Activated CD8-positive, alpha-beta memory T cell treated with anti-CD3 and anti-CD28 coated beads for 36 hours (primary cell): ENCODE measurements at regions not wholly inside any gene's neighbourhood (a gene's known extent, or its start where the extent isn't known, plus 50 kb on each side); places are given as distances from the start of the nearest gene placed in this dataset.
"Not testable (repeated sequence)": the region's sequence is repeated elsewhere in the genome, so short reads cannot be mapped to it uniquely, and the experiment has no call there.

Source experiments
- CTCF ChIA-PET: fragments of 350-600 bp; sonication (Branson Sonifier 250); formaldehyde crosslinking; loops from one replicate; lab custom pipeline; 2021; ENCODE audit warnings: antibody characterized with exemption; lab: Charles Lee
- POLR2A ChIA-PET: fragments of 350-600 bp; sonication (Branson Sonifier 250); formaldehyde crosslinking; loops from one replicate; lab custom pipeline; 2021; ENCODE audit warnings: antibody characterized with exemption; lab: Charles Lee

DNA sequence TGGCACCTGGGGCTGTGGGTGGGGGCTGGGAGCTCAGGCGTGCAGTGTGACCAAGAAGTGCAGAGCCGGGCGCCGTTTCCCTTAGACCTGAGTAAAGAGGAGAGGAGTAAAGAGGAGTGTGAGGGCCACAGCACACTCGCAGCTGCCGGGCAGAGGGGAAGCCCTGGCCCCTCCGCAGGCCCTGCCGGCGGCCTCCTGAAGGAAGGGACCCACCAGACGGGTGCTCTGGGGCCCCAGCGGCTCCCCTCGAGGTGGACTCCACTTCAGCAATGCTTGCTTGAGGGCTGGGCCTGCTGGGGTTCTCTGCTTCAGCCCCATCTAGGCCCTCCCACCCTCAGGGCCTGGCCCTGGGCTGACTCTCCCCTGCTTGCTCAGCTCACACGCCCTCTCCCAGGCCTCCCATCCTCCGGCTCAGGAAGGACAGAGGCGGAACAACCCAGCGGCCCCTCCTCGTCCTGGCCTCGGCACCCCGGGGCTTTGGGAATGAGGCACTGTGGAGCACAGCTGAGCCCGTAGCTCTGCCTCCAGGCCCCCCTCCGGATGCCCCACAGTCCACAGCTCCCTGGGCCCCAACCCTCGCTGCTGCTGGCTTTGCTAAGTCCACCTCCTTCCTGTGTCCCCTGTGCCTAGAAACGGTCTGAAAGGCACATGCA lies 1198.7 kb downstream of the BRD1 start:
- CTCF ChIA-PET = no interaction called here
- POLR2A ChIA-PET = no interaction called here

DNA sequence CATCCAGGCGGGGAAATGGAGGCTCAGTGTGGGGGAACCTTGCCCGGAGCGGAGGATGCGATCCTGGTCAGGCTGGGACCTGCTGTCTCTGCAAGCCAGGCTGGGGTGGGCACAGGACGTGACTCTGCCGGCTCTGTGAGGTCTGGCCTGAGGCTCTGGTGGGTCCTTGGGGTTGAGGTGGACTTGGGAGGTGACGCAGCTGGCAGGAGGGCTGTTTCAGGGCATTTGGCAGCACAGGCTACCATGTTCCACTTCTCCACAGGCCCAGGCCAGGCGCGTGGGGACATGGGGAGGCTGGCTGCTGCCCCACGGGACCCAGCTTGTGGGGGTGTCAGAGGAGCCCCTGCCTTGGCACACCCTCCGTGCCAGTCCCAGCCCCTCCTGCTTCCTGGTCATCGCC lies 1199.7 kb downstream of the BRD1 start:
- CTCF ChIA-PET = no interaction called here

DNA sequence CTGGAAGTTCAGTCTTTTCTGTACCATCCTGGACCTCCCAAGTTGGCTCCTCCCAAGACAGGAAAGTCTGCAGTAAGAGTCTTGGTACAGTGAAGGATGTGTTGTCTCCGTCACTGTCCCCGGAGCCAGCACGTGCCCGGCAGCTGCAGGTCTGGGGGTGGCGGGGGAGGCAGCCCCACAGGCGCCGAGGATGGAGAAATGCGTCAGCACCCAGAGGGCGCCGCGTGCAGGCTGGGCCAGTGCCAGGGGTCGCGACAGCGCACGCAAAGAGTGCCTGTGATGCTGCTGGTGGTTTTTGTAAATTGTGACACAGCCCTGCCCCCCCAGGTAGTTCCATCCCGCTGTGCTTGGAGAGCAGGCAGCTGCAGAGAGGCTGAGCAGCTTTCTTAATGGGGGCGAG lies 1200.5 kb downstream of the BRD1 start:
- POLR2A ChIA-PET = no interaction called here
- CTCF ChIA-PET = no interaction called here

More for the DNA sequence above, 1199.7 kb downstream of the BRD1 start:
- POLR2A ChIA-PET = no interaction called here

DNA sequence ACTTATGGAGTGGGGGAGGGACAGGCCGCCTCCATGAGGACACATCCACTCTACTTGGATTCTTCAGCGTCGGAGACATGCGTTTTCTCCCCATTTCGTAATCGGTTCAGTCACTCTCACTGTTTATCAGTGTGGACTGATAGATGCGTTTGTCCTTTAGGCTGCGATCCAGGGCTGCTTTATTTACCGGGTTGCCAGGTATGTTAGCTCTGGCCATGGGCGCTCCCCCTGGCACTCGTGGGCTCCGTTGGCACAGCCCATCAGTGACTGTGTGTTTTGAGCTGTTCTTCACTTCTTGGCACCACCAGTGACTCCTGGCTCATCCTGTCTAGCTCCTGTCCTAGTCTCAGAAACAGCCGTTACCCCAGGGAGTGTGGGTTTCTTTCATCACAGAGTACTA lies 1203.3 kb downstream of the BRD1 start:
- CTCF ChIA-PET = no interaction called here
- POLR2A ChIA-PET = no interaction called here

DNA sequence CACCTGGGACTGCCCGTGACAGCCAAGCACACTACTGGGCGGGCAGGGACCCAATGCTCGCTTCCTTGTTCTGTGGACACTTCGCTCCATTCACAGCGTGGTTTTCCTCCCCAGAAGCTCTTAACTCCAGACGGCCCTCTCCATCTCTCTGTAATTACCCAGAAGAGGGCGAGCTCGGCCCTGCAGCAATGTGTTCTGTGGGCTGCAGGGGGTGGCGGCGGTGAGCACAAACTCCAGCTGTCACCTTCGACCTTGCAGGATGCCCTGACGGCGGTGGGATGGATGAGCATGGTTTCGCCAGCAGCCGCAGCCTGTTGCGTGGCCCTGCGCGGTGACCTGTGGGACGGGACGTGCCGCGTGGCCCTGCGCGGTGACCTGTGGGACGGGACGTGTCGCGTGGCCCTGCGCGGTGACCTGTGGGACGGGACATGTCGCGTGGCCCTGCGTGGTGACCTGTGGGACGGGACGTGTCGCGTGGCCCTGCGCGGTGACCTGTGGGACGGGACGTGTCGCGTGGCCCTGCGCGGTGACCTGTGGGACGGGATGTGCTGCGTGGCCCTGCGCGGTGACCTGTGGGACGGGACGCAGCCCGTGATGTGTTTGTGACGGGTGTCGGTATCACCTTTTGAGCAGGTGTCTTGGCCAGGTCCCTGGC lies 1204.7 kb downstream of the BRD1 start:
- CTCF ChIA-PET = no interaction called here
- POLR2A ChIA-PET = no interaction called here

DNA sequence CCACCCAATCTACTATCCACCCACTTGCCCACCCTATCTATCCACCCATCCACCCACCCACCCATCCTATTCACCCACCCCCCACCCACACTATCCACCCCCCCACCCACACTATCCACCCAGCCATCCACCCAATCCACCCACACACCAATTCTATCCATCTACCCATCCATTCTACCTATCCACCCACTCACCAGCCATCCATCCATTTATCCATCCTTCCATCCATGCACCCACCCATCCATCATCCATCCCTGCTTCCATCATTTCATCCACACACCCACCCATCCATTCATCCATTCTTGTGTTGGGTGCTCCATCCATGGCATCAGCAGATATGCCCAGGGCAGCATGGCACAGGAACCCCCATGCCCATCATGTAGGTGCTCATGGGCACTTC lies 1206.6 kb downstream of the BRD1 start:
- CTCF ChIA-PET = no interaction called here
- POLR2A ChIA-PET = no interaction called here

DNA sequence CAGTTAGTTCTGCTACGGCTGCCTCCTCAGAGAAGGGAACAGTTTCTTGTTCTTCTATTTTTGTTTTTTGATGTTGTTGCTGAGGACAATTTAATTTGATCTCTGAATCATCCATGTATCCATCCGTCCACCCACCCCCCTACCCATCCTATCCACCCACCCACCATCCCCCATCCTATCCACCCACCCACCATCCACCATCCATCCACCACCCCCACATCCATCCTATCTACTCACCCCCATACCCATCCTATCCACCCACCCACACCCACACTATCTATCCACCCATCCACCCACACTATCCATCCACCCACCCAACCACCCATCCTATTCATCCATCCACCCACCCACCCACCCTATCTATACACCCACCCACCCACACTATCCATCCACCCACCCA lies 1207.2 kb downstream of the BRD1 start:
- POLR2A ChIA-PET, CTCF ChIA-PET: not testable (repeated sequence)

DNA sequence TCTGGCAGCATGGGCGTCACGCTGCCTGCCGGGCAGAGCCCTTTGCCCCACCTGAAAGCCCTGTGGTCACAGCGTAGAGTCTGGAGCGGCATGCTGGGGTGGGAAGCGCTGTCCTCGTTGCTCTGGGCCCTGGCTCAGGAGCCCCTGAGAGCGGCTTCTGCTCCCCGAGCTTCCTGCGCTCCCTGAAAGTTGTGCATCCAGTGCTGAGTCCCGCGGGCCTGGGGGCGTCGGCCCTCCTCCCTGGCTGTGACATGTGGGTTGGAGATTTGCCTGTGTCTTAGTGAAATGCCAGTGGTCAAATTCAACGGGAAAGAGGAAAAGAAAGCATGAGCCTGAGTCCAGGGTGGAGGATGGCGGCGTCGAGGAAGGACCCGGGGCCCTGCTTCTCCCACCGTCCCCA lies 1208.0 kb downstream of the BRD1 start:
- ChIA-PET POLR2A (no interaction called here), CTCF (no interaction called here)

DNA sequence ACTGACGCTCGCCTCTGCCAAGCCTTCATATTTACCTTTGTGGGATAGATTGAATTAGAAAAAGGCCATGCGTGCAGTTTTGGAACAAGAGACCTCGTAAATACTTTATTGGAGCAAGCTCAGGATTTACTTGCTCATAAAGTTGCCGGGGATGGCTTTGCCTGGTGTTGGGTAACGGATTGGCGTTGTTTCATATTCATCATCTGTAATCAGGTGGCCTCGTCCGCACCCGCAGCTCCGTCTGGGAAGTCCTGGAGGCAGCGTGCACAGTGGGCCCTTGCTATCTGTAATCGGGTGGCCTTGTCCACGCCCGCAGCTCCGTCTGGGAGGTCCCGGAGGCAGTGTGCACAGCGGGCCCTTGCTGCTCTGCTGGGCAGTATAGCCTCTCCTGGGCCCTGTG lies 1209.3 kb downstream of the BRD1 start:
- ChIA-PET CTCF (no interaction called here), POLR2A (no interaction called here)

DNA sequence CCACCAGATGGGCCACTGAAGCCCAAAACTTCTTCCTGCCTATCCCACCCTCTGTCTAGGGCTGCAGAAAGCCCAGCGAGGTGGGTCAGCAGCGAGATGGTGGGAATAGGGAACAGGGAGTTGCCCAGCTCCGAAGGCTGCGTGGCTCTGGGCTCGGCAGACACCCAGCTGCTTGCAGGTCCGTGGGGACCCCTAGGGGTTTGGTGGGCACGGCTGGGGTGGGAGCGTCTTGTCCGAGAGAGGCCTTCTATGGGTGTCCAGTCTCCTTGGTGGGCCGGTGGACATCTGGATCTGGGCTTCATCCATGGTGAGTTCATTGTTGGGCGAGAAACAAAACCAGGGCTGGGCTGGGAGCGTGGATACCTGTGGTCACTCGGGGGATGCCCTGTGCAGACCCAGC lies 1211.0 kb downstream of the BRD1 start:
- ChIA-PET POLR2A (no interaction called here), CTCF (no interaction called here)

DNA sequence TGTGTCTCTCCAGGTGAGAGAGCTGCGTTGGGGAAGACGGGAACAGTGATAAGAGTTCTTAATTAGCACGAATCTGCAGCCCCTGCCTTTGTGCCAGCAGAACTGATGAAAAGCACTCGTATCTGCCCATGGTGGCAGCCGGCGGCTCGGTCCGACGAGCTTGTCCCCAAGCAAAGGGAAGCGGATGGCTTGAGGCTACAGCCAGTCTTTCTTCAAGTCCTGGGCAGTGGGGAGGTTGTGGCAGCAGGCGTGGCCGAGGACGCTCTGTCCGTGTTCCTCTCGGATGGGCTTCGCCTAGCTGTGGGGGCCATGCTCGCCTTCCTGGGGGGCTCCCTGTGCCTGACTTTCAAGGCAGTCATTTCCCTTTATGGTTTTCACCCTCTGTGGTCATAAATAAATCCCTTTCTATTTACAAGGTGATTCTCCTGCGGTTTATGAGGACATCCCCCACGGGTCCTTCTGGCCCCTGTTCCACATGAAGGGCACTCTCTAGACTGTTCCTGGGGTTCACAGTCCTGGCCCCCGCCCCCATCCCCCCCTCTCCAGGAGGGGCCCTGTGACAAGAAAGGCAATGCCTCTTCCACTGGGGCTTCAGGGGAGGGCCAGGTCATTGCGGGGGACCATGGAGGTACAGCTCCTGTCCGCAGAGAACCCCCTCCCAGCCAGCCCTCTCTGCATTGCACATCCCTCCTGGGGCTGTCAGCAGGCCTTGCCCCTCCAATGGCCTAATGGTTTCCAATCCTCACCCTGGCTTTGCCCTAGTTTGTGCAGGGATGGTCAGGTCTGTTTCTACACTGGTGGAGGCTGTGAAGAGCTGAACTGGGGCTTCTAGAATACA lies 1212.3 kb downstream of the BRD1 start:
- CTCF ChIA-PET = no interaction called here

DNA sequence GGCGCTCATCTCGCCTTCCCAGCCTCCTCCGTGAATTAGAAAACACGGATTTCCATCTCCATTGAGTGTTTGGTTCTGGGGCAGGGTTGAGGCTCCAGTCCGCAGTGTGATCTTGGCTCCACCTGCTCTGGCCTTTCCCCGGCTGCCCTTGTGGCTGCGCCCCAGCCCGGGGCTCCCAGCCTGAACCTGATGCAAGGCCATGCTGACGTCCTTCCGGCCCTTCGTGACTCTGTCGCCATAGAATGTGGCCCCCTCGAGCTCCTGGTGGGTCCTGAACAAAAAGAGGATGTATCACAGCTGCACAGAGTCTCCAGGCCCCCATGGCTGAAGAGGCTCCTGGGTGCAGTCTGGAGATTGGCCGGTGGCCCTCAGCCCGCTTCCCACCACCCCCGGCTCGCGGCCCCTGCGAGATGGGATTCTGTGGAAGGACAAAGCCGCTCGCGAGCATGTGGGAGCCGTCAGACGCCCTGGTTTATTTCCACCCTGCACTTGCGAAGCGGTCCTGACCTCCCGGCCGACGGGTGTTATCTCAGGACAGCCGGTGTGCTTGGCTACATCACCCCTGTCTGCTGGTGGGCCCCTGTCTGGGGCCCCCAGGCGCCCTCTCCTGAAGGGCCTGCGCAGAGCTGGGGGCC lies 1214.0 kb downstream of the BRD1 start:
- ChIA-PET CTCF (no interaction called here), POLR2A (no interaction called here)

More for the DNA sequence above, 1212.3 kb downstream of the BRD1 start:
- POLR2A ChIA-PET = no interaction called here

DNA sequence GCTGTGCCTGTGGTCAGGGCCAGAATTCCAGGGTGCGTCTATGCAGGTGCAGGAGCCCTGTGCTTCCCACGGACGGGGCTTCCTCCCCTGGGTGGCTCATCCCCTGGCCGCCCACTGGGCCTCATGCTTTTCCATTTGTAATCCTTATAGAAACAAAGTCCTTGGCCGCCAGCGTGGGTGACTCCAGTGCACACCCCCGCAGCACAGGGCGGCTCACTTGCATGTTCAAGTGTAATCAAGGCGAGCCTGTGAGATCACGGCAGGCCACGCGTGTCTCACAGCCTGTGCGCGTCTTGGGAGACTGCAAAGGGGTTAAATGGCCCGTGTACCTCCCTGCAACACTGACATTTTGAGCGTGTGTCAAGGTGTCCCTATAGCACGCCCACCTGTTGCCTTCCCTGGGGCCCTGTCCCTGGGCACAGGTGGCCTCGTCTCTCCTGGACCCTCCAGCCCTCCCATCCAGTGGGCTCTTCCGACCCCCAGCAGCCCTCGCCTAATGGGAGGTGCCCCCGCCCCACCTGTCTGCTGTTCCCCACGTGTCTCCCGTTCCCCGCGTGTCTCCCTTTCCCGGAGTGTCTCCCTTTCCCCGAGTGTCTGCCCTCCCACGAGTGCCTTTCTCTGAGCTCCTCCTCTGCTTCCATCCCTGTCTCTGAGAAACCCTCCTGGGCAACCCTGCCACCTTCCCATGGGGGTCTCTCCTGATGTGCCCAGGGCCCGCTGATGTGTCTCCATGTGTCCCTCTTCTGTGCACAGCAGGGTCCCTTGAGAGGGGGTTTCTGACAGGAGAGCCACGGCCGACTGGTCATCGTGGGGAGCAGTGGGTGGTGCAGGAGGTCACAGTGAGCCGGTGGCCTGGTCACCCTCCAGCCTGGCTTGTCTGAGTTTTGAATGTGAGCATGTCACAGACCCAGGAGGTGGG lies 1215.3 kb downstream of the BRD1 start:
- ChIA-PET POLR2A (no interaction called here), CTCF (no interaction called here)

DNA sequence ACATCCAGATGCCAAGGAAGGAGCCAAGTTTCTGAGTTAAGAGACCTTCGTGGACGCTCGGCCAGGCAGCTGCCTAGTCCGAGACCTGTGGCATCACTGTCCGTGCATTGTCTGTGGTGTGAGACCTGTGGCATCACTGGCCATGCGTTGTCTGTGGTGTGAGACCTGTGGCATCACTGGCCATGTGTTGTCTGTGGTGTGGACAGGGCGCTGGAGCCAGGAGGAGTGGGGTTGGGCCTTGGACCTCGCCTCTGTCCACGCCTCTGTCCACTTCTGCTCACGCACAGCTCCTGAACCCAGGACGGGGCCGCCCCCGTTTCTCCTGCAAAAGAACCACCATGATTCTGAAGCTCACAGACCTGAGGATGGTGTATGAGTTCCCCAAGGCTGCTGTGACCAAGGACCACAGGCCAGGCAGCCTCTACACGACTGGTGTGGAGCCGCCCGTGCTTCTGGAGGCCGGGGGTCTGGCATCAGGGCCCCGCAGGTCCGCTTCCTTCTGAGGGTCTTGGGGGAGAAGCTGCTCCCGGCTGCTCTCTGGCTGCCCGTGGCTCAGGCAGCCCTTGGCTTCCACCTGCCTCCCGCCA lies 1218.3 kb downstream of the BRD1 start:
- ChIA-PET POLR2A (no interaction called here), CTCF (no interaction called here)

DNA sequence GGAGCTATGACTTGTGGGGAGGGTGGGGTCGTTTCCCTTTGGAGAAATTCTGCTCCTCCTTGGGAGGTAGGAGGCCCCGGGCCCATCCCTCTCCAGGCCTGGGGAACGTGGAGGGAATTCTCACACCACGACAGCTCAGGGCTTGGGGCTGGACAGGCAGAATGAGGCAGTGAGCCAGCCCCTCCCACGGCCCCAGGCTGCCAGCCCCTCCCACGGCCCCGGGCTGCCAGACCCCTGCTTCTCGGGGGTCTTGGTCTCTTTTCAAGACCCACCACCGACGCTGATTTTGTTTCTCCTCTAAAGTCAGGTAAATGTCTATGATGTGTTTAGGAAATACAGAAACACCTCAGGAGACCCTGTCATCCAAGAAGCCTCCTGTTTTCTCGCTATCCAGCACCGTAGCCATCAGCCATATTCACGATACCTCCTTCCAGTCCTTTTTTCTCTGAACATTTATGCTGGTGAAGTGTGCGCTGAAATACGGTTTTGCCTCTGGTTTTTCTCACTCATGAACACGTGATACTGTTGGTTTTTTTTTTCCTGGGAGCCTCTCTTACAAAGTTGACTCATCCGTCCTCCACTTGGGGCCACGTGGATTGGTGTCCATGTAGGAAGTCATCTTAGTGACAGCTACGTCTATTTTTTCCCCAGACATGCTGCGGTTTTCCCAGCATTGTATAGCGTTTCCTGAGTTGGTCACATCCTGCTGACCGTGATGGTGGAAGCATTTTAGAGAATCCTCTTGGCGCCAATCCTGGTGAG lies 1219.6 kb downstream of the BRD1 start:
- POLR2A ChIA-PET = no interaction called here
- CTCF ChIA-PET = no interaction called here

DNA sequence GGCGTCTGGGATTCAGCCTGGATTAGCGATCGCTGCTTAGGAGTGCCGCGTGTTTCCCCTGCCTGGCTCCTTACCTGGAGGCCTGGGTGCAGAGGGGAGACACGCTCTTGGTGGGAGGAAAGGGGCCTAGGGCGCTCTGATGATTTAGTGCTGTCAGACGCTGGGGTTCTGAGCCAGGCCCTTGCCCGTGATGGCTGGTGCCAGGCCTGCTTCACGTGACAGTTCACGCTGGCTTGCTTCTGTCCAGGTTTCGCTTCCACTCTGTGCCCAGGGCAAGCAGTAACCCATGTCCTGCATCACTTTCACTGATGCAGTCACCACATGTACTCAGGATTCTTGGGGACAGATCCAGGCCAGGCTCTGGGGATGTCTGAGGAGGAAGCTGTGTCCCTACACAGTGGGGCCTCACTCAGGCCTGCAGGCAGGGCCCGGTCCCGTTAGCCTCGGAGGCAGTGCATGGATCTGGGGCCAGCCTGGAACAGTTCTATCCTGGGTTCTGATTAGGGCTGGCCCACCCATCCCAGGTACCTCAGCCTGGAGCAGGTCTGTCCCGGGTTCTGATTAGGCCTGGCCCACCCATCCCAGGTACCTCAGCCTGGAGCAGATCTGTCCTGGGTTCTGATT lies 1220.9 kb downstream of the BRD1 start:
- POLR2A ChIA-PET = no interaction called here
- CTCF ChIA-PET = no interaction called here

DNA sequence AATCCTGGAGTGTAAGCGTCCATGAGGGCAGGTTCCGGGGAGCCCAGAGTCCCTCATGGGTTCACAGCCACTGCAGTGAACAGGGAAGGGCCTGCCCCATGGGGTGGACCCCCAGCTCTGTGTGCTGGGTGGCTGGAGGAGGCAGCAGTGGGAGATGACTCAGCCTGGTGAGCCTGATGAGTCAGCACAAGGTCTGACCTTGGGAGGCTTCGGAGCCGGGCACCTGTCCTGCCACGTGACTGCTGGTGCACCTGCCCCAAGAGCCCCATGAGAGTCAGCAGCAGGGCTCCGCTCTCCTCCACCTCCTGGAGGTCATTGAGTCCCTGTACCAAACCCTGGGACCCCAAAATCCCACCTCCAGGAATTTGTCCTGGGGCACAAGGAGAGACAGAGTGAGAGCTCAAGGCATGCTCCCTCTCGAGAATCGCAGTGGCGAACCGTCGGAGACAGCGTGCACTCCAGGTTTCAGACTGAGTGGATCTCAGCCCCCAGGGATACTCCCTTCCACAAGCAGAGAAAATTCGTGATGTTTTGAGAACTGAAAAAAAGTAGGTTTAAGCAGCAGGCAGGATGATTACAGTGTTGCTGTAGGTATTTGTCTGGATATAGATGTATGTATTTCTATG lies 1221.7 kb downstream of the BRD1 start:
- ChIA-PET POLR2A (no interaction called here), CTCF (no interaction called here)
